ENCODE measurements at regions not wholly inside any gene's neighbourhood (a gene's known extent, or its start where the extent isn't known, plus 50 kb on each side); places are given as distances from the start of the nearest gene placed in this dataset.

- Histone ChIP-seq H3K36me3 (ENCODE audit: low read depth) (no peaks in the 10 kb centered on the region), H3K4me3 (no peak overlapping the region), H2AFZ (no peak overlapping the region), H3K4me2 (no peak overlapping the region), H3K9me2 (ENCODE audit: insufficient read depth) (no peaks in the 10 kb centered on the region), H3F3A (ENCODE audit: insufficient read depth, low read depth) (no peaks in the 10 kb centered on the region), H4K20me1 (ENCODE audit: insufficient read depth) (no peaks in the 10 kb centered on the region), H3K4me1 (replicated peaks; ENCODE audit: insufficient read depth) (no peaks in the 10 kb centered on the region), H3K79me2 (ENCODE audit: low read depth) (no peaks in the 10 kb centered on the region), H3K27ac (no peak overlapping the region), H3K27me3 (ENCODE audit: insufficient read depth, low read depth) (no peaks in the 10 kb centered on the region), H3K9me3 (ENCODE audit: insufficient read depth, low read depth) (no peaks in the 10 kb centered on the region)
- BruUV-seq (replicated peaks): no TSS peak
- no peak for DNase-seq
- ChIA-PET POLR2A (ENCODE audit: unreplicated experiment) (no interaction called here), CTCF (no interaction called here)
- TF ChIP-seq CTCF (conservative IDR thresholded peaks at IDR 0.05): no peak
- no peak for TF ChIP-seq EZH2 (IDR thresholded peaks at IDR 0.05; ENCODE audit: low read depth)
- intact Hi-C loops (cut with micrococcal nuclease; ENCODE audit: unreplicated experiment): no loop called here
These were observed 976.0 kb downstream of the DCDC2C start for GRCh38 chr2:4679391-4679790.

- no peaks in the 10 kb centered on the region for H3K27me3 ChIP-seq (ENCODE audit: insufficient read depth, low read depth)
- ChIA-PET POLR2A (ENCODE audit: unreplicated experiment) (no interaction called here), CTCF (no interaction called here)
- no peaks in the 10 kb centered on the region for H3K4me1 ChIP-seq (replicated peaks; ENCODE audit: insufficient read depth)
- H4K20me1 ChIP-seq (ENCODE audit: insufficient read depth): no peaks in the 10 kb centered on the region
- no peaks in the 10 kb centered on the region for H3K9me3 ChIP-seq (ENCODE audit: insufficient read depth, low read depth)
- DNase-seq: no peak
- TF ChIP-seq CTCF (conservative IDR thresholded peaks at IDR 0.05) (no peak), EZH2 (IDR thresholded peaks at IDR 0.05; ENCODE audit: low read depth) (no peak)
- no peaks in the 10 kb centered on the region for H3K9me2 ChIP-seq (ENCODE audit: insufficient read depth)
- H3K27ac ChIP-seq: no peak overlapping the region
- H3F3A ChIP-seq (ENCODE audit: insufficient read depth, low read depth): no peaks in the 10 kb centered on the region
- BruUV-seq (replicated peaks): no TSS peak
- H3K4me3 ChIP-seq: no peak overlapping the region
- no peaks in the 10 kb centered on the region for H3K79me2 ChIP-seq (ENCODE audit: low read depth)
- H3K4me2 ChIP-seq: no peak overlapping the region
- H2AFZ ChIP-seq: no peak overlapping the region
- H3K36me3 ChIP-seq (ENCODE audit: low read depth): no peaks in the 10 kb centered on the region
- intact Hi-C loops (cut with micrococcal nuclease; ENCODE audit: unreplicated experiment): no loop called here
These were observed 981.5 kb downstream of the DCDC2C start for GRCh38 chr2:4684921-4685320.

- Histone ChIP-seq H3K9me2 (ENCODE audit: insufficient read depth) (no peaks in the 10 kb centered on the region), H3K27ac (no peak overlapping the region), H4K20me1 (ENCODE audit: insufficient read depth) (no peaks in the 10 kb centered on the region; the same call in 1 of the 2 replicates), H3K27me3 (ENCODE audit: insufficient read depth, low read depth) (peaks cover 16% of the 10 kb centered on the region), H3K9me3 (ENCODE audit: insufficient read depth, low read depth) (no peaks in the 10 kb centered on the region), H2AFZ (no peak overlapping the region), H3K4me2 (no peak overlapping the region), H3K4me1 (replicated peaks; ENCODE audit: insufficient read depth) (no peaks in the 10 kb centered on the region), H3K36me3 (ENCODE audit: low read depth) (no peaks in the 10 kb centered on the region), H3K79me2 (ENCODE audit: low read depth) (no peaks in the 10 kb centered on the region), H3F3A (ENCODE audit: insufficient read depth, low read depth) (no peaks in the 10 kb centered on the region), H3K4me3 (no peak overlapping the region)
- DNase-seq: no peak
- TF ChIP-seq CTCF (conservative IDR thresholded peaks at IDR 0.05) (no peak), EZH2 (IDR thresholded peaks at IDR 0.05; ENCODE audit: low read depth) (no peak)
- POLR2A ChIA-PET (ENCODE audit: unreplicated experiment): no interaction called here
- CTCF ChIA-PET: no interaction called here
- no TSS peak for BruUV-seq (replicated peaks)
- intact Hi-C loops (cut with micrococcal nuclease; ENCODE audit: unreplicated experiment): no loop called here
These were observed 987.5 kb downstream of the DCDC2C start for GRCh38 chr2:4690913-4691312.
